Left lung (tissue), 4 donors: ENCODE measurements at regions not wholly inside any gene's neighbourhood (a gene's known extent, or its start where the extent isn't known, plus 50 kb on each side); places are given as distances from the start of the nearest gene placed in this dataset.

Experiments
- ATAC-seq: fragments of 200-7000 bp; cut with Tn5 transposase; one replicate; pipeline ENCODE4 v1.9.1; 2020; ENCODE audit warnings: moderate library complexity
- DNase-seq, 4 donors: peaks; one replicate each; pipeline ENCODE4 v3.0.0-alpha.2; 2013 to 2020
- H3K27ac ChIP-seq, 2 donors: fragments of 200-600 bp; sonication (generic) in 1 of 2; one replicate each; pipeline versions ENCODE4 v1.5.0 to v1.8.0; 2020 to 2021
- H3K27me3 ChIP-seq, 2 donors: fragments of 200-600 bp; sonication (generic) in 1 of 2; one replicate each; pipeline versions ENCODE4 v1.5.0 to v1.8.0; 2020 to 2021
- H3K36me3 ChIP-seq, 2 donors: fragments of 200-600 bp; sonication (generic) in 1 of 2; one replicate each; pipeline versions ENCODE4 v1.5.0 to v1.8.0; 2020 to 2021
- H3K4me1 ChIP-seq, 2 donors: fragments of 200-600 bp; one replicate each; pipeline ENCODE4 v1.8.0; 2021
- H3K4me3 ChIP-seq, 2 donors: fragments of 200-600 bp; sonication (generic) in 1 of 2; one replicate each; pipeline versions ENCODE4 v1.5.0 to v1.8.0; 2020 to 2021; ENCODE audit warnings: mild to moderate bottlenecking in 1 of 2
- H3K9me3 ChIP-seq, 2 donors: fragments of 200-600 bp; sonication (generic) in 1 of 2; one replicate each; pipeline versions ENCODE4 v1.5.0 to v1.8.0; 2020 to 2021
- intact Hi-C, 2 donors: fragments of 100-400 bp; cut with DNase I; formaldehyde crosslinking; loops; one replicate each; pipeline versions ENCODE4 v1.11.2 to v1.14.2; 2022
- TF ChIP-seq, protein P1 (sequence below), 2 donors: fragments of 200-600 bp; sonication (generic) in 1 of 2; IDR thresholded peaks; one replicate each; pipeline versions ENCODE4 v1.5.0 to v1.8.0; 2021; ENCODE audit warnings: antibody characterized with exemption in 2 of 2
- donor health status: DM: no; HTN: yes; CAD: no.
- donor health status: DM: no; HTN: no; CAD: no.

- Histone ChIP-seq H3K36me3 (no peaks in the 10 kb centered on the region), H3K9me3 (peaks cover 0 to 15% of the 10 kb centered on the region in 2 donors), H3K4me1 (no peaks in the 10 kb centered on the region), H3K27ac (no peak overlapping the region), H3K4me3 (no peak overlapping the region), H3K27me3 (no peaks in the 10 kb centered on the region)
- TF ChIP-seq, protein P1, sequence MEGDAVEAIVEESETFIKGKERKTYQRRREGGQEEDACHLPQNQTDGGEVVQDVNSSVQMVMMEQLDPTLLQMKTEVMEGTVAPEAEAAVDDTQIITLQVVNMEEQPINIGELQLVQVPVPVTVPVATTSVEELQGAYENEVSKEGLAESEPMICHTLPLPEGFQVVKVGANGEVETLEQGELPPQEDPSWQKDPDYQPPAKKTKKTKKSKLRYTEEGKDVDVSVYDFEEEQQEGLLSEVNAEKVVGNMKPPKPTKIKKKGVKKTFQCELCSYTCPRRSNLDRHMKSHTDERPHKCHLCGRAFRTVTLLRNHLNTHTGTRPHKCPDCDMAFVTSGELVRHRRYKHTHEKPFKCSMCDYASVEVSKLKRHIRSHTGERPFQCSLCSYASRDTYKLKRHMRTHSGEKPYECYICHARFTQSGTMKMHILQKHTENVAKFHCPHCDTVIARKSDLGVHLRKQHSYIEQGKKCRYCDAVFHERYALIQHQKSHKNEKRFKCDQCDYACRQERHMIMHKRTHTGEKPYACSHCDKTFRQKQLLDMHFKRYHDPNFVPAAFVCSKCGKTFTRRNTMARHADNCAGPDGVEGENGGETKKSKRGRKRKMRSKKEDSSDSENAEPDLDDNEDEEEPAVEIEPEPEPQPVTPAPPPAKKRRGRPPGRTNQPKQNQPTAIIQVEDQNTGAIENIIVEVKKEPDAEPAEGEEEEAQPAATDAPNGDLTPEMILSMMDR (IDR thresholded peaks at IDR 0.05): no peak
- intact Hi-C loops: no loop called here
- ATAC-seq (no peak), DNase-seq (no peak)
Observed at GRCh38 chr17:70787721-70788300, 618.5 kb downstream of the KCNJ2 start.

DNA sequence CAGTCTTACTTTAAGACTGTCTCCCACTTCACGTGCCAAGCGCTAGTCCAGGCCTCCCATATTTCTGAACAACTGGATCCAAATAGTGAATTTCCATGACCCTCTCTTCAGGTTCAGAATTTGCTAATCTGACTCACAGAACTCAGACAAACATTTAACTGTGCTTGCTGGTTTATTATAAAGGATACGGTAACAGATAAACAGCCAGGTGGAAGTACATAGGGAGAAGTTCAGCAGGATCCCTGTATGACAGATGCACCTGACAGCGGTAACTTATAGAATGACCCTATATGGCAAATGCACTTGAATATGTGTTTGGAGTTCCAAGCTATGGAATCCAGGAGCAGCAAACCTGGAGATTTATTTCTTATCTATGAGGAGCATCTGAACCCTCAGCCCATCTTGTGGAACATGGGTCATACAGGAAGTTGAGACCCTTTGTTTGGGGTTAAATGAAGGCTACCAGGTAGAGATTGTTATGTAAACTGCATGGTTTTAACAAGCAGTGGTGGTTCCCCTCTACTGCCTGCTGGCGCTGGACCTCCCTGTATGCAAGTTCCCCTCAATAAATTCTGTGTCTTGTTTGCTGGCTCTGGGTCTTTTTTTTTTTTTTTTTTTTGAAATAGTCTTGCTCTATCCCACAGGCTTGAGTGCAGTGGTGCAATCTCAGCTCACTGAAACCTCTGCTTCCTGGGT, 622.6 kb downstream of the KCNJ2 start:
- intact Hi-C loops: no loop called here
- Histone ChIP-seq H3K4me3 (no peak overlapping the region), H3K27ac (no peak overlapping the region), H3K36me3 (no peaks in the 10 kb centered on the region), H3K27me3 (no peaks in the 10 kb centered on the region), H3K4me1 (no peaks in the 10 kb centered on the region), H3K9me3 (peaks cover 0 to 10% of the 10 kb centered on the region in 2 donors)
- DNase-seq: no peak
- no peak for ATAC-seq
- TF ChIP-seq, protein P1 (IDR thresholded peaks at IDR 0.05): no peak

- intact Hi-C loops: no loop called here
- Histone ChIP-seq H3K27ac (no peak overlapping the region), H3K9me3 (peaks cover 0 to 5% of the 10 kb centered on the region in 2 donors), H3K36me3 (no peaks in the 10 kb centered on the region), H3K4me1 (no peaks in the 10 kb centered on the region), H3K27me3 (no peaks in the 10 kb centered on the region), H3K4me3 (no peak overlapping the region)
- TF ChIP-seq, protein P1 (IDR thresholded peaks at IDR 0.05): no peak
- DNase-seq (no peak), ATAC-seq (no peak)
Observed at GRCh38 chr17:70794738-70795137, 625.4 kb downstream of the KCNJ2 start.

- no peaks in the 10 kb centered on the region for H3K27me3 ChIP-seq
- H3K4me1 ChIP-seq: no peaks in the 10 kb centered on the region
- H3K9me3 ChIP-seq: no peaks in the 10 kb centered on the region
- no peak overlapping the region for H3K27ac ChIP-seq
- H3K36me3 ChIP-seq: no peaks in the 10 kb centered on the region
- no peak for ATAC-seq
- no peak for DNase-seq
- H3K4me3 ChIP-seq: no peak overlapping the region
- TF ChIP-seq, protein P1 (IDR thresholded peaks at IDR 0.05): no peak
- intact Hi-C loops: no loop called here
Observed at GRCh38 chr17:70795620-70796019, 626.3 kb downstream of the KCNJ2 start.

DNA sequence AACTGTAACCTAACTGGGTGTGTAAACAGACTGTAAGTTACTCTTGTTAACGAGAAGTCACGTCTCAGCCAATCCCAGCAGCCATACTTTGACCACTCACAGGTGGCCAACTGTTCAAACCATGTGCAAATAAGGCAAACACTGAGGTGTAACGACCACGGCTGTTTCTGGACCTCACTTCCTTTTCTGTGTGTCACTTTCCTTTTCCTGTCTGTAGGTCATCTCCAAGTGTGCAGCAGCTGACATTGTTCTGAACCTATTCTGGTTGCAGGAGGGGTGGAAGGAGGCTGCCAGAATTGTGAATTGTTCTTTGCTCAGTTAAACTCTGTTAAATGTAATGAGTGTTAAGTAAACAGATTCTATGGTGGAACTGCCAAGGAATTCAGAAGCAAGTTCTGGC, 627.4 kb downstream of the KCNJ2 start:
- TF ChIP-seq, protein P1 (IDR thresholded peaks at IDR 0.05): no peak
- ATAC-seq: no peak
- H3K4me1 ChIP-seq: no peaks in the 10 kb centered on the region

More for the DNA sequence above, 627.4 kb downstream of the KCNJ2 start:
- Histone ChIP-seq H3K27me3 (no peaks in the 10 kb centered on the region), H3K9me3 (no peaks in the 10 kb centered on the region), H3K4me3 (no peak overlapping the region), H3K36me3 (no peaks in the 10 kb centered on the region), H3K27ac (no peak overlapping the region)
- intact Hi-C loops: no loop called here
- DNase-seq: no peak
